Raji (cell line): ENCODE measurements at regions not wholly inside any gene's neighbourhood (a gene's known extent, or its start where the extent isn't known, plus 50 kb on each side); places are given as distances from the start of the nearest gene placed in this dataset.

Experiments
- POLR2A ChIP-seq: IDR thresholded peaks from 2 replicates; pipeline ENCODE4 v1.6.1; 2011; ENCODE audit warnings: low read depth, low read length, control low read depth; ENCODE audit not compliant: insufficient read depth

DNA sequence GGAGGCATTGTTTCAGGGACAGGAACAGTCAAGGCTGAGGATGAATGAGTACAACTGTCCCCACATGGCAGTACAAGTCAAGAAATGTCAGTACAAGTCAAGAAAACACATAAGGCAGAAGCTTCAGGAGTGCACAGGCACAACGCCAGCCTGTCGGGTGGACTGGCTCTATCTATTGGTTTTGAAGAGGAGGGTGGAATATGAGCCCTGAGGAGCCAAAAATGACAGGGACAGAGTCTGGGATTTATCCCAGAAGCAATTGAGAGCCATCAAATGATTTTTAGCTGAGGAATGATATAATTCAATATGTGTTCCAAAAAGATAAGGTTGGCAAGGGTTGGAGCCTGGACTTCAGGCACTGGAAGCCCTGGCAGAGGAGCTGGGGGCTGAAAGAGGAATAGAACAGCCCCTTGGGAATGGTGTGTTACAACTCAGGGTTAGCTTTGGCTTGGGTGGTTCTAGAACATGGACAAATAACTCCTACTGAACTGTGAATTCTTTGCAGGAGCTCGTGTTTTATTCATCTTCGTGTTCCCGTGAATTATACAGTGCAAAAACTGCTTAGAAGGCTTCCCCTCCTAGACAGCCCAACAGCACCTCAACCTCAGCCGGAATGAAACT lies 425.7 kb upstream of the ARID1B start:
- no peak for TF ChIP-seq POLR2A

DNA sequence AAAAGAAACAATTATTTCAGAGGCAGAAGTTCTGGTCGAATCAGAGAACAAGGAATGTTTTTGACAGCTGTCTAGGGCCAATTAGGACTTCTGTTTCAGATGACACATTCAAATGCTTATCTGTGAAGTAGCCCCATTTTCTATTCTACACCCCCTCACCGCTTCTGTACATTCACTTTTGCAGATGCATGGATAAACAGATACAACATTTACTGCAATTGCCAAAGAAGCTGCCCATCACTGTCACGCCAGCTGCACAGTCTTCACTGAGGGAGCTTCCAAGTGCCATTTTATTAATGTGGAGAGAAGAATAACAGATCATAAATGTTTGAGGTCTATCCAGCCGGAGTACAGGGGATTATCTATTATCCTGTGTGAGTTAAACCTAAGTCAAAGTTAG lies 426.8 kb upstream of the ARID1B start:
- TF ChIP-seq POLR2A = no peak

DNA sequence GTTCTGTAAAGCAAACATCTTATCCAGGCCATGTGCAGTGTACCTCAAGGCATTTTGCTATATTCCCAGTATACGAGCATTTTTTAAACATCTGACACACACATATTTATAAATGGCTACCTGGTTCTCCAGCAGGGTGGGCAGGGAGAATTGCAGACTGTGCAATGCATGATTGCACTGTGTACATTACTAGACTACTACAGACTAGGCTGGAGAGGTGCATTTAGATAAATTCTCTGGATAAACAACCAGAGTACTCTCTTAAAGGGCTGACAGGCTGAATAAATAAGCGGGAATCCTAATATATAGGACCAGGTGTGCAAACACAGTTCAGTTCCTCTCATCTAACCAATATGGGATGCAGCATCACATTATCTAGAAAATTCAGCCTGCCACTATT lies 428.3 kb upstream of the ARID1B start:
- TF ChIP-seq POLR2A = no peak

DNA sequence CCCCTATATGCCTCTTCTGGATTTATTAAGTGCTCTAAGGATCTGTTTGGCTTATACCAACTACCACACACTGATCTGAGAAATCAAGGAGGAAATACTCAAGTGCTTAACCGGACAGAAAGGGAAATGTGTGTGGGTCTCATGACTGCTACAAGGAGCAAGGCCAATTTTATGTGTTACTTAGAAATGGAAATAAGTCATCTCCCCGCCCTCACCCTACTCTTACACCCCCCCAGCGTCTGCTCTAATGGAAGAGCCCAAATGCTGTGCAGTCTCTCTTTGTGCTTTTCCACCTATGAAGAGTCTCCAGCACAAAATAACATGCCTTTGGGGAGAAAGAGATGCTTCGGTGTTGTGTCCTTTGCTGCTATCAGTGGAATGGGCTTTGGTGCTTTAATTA lies 428.8 kb upstream of the ARID1B start:
- no peak for TF ChIP-seq POLR2A

DNA sequence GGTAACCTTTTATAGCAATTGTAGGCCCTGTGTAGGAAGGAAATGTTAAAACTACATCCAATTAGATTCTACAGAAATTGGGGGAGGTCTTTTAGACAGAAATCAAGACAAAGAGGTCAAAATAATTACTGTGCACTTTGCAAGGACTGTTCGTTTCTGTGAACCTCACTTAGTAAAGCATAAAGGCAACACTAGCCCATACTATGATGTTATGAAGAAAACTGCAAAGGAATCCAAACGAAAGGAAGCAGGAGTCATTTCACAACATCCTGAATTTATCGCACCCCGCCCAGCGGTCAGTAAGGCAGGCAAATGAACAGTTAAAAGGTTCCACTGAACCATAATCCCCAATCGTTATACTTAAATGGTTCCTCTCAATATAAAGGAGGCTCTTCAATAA lies 429.5 kb upstream of the ARID1B start:
- TF ChIP-seq POLR2A = no peak

DNA sequence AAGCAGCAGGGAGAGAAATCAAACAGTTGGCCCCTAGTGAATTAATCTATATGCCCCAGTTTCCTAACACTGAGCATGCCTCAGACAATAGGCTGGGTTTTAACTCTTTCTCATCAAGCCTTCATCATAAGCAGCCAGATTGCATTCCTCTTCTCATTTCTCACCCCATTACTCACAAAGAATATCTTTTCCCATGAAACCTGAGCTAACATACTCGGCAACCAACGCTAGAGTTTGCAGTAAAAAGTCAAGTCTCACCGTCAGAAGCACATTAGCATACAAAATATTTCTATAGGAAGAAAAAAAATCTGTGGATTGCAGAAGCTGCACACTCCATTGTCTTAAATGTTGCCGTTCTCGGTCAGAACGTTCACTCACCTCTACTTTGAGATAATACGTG lies 429.9 kb upstream of the ARID1B start:
- TF ChIP-seq POLR2A = no peak

DNA sequence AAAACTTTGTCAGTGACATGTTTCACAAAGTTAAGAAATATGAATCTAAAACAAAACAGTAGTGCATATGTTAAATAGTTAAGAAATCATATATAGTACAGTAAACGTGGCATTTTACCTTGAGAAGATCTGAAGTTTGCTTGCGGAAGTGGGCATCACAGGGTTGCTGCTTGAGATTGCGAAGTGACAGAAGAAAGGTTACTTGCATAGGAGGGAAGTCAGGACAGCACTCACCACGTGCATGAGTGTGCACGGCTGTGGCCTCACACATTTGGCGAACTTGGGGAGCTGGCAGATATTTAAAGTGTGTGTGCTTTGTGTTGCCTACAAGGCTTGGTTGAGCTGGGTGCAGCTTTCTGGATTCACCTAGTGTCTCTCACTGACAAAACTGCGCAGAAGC lies 431.5 kb upstream of the ARID1B start:
- no peak for TF ChIP-seq POLR2A

DNA sequence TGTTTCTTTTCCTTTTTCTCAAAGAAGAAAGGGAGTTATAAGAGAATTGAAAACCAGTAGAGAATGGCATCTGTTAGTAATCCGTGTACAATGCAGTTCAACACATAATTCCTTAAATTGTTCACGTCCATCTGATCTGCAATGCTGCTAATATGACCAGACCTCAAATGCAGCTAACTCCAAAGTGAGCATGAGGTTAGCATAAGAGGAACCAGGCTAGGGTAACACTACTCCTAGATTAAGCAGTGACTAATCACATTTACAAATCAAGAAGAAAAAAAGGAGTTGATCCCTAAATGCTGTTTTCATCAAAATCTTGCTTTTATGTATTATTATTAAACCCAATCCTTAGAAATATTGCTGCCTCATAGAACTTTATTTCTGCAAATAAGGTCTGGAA lies 432.7 kb upstream of the ARID1B start:
- TF ChIP-seq POLR2A = no peak

DNA sequence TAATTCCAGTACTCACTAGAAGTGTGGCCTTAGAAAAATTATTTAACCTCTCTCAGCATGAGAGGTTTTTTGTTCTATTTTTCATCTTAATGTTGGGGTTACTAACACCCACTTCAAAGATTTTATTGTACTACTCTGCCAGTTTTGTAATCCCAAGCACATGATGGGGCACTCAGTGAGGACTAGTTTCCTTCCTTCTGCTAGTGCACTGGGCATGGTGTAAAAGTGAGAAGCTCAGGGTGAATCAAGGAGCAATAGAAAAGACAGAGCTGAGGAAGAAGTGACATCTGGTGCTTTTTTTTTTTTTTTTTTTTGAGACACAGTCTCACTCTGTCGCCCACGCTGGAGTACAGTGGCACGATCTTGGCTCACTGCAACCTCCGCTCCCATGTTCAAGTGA lies 439.4 kb upstream of the ARID1B start:
- no peak for TF ChIP-seq POLR2A

DNA sequence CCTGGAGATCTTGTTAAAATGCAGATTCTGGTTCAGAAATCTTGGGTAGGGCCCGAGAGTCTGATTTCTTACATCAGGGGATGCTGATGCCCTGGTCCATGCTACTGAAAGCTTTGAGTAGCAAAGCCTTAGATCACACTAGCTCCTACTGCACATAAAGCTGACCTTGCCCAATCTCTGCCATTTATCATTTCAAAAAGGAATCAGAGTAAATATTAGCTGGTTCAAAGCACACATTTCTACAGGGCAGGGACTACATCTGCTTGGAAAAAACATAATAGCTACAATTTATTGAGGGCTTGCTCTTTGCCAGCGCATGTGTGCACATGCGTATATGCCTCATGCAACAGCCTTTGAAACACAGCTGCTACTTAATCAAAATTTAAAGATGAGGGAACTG lies 440.4 kb upstream of the ARID1B start:
- TF ChIP-seq POLR2A = no peak

DNA sequence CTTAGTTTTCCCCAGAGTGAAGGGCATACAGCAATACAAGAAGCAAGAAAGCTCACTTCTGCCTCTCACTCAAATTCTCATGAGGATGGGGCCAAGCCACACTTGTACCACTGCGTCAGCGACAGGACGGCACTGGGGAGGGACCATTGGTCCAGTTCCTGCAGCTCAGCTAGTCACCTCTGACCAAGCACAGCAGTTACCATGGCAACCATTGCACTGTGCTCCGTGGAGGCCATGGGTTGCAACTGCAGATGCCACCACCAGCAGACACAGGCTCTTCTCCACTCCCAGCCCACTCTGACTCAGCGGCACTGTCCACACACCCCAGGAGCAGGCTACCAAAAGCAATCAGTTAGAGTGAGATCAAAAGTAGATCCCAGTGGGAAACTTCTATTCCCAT lies 441.1 kb upstream of the ARID1B start:
- TF ChIP-seq POLR2A = no peak

DNA sequence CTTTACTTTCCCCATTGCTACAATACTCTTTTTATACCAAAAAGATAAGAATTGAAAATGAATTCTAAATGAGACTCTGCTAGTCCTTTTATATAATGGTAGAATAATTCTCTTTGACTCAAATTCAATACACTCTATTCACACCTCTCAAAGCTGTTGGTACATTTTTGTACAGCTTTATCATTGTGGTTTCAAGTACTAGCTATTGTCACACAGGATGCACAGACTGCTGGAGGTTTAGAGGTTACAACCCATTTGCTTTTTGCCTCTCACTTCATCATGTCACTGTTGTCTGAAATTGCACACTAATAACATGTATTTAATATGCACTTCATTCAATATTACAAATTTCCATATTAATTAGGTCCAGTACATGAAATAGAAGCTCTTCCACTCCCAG lies 442.2 kb upstream of the ARID1B start:
- TF ChIP-seq POLR2A = no peak

DNA sequence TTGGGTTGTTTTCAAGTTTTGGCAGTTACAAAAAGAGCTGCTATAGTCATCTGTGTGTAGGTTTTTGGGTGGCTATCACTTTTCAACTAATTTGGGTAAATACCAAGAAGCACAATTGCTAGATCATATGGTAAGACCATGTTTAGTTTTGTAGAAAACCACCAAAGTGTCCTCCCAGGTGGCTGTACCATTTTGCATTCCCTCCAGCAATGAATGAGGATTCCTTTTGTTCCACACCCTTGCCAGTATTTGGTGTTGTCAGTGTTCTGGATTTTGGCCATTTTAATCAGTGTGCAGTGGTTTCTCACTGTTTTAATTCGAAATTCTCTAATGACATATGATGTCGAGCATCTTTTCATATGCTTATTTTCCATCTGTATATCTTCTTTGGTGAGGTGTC lies 457.5 kb upstream of the ARID1B start:
- no peak for TF ChIP-seq POLR2A

DNA sequence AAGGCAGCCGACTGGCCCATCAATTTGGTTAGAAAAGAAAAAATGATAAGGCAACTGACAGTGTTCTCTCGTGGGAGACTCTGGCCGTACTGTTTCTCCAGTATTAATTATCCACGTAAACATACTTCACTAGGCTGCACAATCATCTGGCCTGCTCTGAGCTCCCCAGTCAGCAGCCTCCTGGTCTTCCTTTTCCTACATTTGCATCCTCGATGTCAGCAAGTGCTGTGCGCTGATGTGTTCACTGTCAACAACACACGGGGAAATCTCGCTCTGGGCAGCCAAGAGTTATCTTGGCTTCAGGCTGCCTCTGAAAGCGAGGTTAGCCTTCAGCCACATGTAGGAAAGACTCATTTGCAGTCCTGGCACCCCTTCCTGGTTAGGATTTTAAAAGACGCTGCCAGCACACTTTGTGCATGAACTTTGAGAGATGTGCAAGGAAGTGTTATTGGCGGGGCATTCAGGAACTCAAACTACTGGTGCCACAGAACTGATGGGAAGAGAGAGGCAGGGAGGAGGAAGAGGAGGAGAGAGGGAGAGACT lies 460.5 kb upstream of the ARID1B start:
- no peak for TF ChIP-seq POLR2A

DNA sequence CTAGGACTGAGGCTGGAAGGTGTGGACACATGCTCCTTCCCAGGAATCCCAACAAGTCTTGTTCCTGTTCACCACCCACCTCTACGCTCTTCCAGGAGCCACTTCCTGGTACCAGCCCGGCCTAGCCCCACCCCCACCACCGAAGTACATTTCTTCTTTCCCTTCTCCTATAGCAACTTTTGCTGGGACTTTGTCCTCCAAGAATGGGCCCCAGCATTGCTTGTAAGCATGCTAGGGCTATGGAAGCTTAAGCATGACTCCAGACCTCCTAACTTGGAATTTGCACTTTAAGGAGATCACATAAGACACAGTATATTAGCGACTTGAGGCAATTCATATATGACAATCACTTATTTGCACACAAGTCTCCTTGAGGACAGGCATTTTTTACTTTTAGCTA lies 462.0 kb upstream of the ARID1B start:
- no peak for TF ChIP-seq POLR2A

DNA sequence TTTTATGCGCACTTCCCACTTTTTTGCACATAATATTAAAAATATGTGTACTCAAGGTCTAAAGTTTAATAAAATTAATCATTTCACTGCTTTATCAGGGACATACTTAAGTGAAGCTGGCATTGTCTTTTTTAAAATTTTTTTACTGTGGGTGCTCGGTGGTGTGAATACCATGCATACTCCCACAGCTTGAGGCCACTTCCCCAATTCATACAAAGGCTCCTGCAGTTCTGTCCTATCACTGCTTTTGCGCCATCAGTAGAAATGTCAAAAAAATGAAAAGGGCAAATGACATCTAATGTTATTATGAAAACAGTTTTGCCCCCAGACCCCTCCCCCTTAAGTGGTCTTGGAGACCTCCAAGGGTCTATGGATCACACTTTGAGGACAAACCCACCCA lies 464.1 kb upstream of the ARID1B start:
- TF ChIP-seq POLR2A = no peak

DNA sequence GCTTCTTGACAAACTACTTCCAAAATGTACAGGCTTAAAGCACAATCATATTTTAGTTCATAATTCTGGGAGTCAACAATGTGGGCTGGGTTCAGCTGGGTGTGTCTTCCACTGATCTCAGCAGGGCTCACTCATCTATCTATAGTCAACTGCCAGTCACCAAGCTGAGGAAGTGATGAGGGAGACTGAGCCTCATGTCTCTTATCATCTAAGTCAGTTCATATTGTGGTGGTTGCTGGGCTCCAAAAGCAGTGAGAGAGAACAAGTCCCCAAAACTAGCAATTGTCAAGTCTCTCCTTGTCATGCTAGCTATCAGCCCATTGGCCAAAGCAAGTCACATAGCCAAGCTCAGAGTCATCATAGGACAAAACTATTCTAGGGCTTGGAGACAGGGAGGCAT lies 465.9 kb upstream of the ARID1B start:
- TF ChIP-seq POLR2A = no peak
